ENCODE measurements at regions not wholly inside any gene's neighbourhood (a gene's known extent, or its start where the extent isn't known, plus 50 kb on each side); places are given as distances from the start of the nearest gene placed in this dataset.

GRCh38 chr1:234962340-234962989 is 166.2 kb downstream of the TOMM20 start:
- POLR2A ChIA-PET = interaction anchor here (0.7 to 1.6 kb wide), 6 partner anchors 10 to 463 kb away, joined by 3 to 8 read pairs (median 4); partner anchors contain the start of gene IRF2BP2
- peaks cover 80% of the 10 kb centered on the region for H3K4me1 ChIP-seq (ENCODE audit: control insufficient read depth, insufficient read depth, low read length)

GRCh38 chr1:234961456-234962339 is 166.9 kb downstream of the TOMM20 start:
- H3K27ac ChIP-seq (ENCODE audit: low read length) = peak overlapping the region; percentile 100
- intact Hi-C loops (cut with micrococcal nuclease; ENCODE audit: unreplicated experiment) (loop anchor here (2.0 to 5.0 kb wide), 3 partner anchors 121 to 464 kb away; no protein-coding TSS in a partner anchor), in situ Hi-C loops (cut with HindIII; ENCODE audit: low pct_unique_long_range_greater_than_20kb, low sequenced_read_pairs) (loop anchor here (25.0 kb wide), 1 partner anchor 349 kb away; the partner anchor contains the start of gene IRF2BP2)
- TF ChIP-seq SIN3A (IDR thresholded peaks at IDR 0.05; ENCODE audit: borderline replicate concordance, insufficient read depth, low read depth, low read length) (no peak), TCF7L2 (IDR thresholded peaks at IDR 0.05; ENCODE audit: low read depth, low read length) (no peak), POLR2AphosphoS5 (IDR thresholded peaks at IDR 0.05; ENCODE audit: low read depth, low read length) (no peak; the same call in 1 of the 2 replicates), REST (IDR thresholded peaks at IDR 0.05; ENCODE audit: insufficient read depth in 1 of 2, low read depth in 2 of 2, low read length in 1 of 2) (no peak), CTCF (IDR thresholded peaks at IDR 0.05) (no peak)
- H3K4me3 ChIP-seq (ENCODE audit: low read depth in 2 of 2, low read length in 2 of 2) = peak overlapping the region in 1 of 2 experiments; percentile 17; a peak in 1 of 4 replicates
- POLR2A ChIA-PET = interaction anchor here (1.0 to 1.6 kb wide), 4 partner anchors 11 to 463 kb away, joined by 3 to 8 read pairs (median 5); no protein-coding TSS in a partner anchor
- BruUV-seq (replicated peaks) = TSS peak; percentile 49
- CTCF ChIA-PET = interaction anchor here (1.3 kb wide), 1 partner anchor 462 kb away, joined by 3 read pairs; no protein-coding TSS in a partner anchor
- H3K27me3 ChIP-seq (ENCODE audit: control insufficient read depth, insufficient read depth, low read length) = no peaks in the 10 kb centered on the region
- H3K9me3 ChIP-seq (ENCODE audit: control insufficient read depth, insufficient read depth, low read depth, low read length) = no peaks in the 10 kb centered on the region
- DNase-seq (ENCODE audit: low read depth, low spot score) = no peak
- ATAC-seq = peak; percentile 2
- peaks cover 88% of the 10 kb centered on the region for H3K4me1 ChIP-seq (ENCODE audit: control insufficient read depth, insufficient read depth, low read length)
- H3K36me3 ChIP-seq (ENCODE audit: control insufficient read depth, insufficient read depth, low read length) = no peaks in the 10 kb centered on the region

More at GRCh38 chr1:234962340-234962989, 166.2 kb downstream of the TOMM20 start:
- peak; percentile 64 for ATAC-seq
- peak overlapping the region; percentile 100 for H3K27ac ChIP-seq (ENCODE audit: low read length)
- in situ Hi-C loops (cut with HindIII; ENCODE audit: low pct_unique_long_range_greater_than_20kb, low sequenced_read_pairs) (loop anchor here (25.0 kb wide), 1 partner anchor 350 kb away; the partner anchor contains the start of gene IRF2BP2), intact Hi-C loops (cut with micrococcal nuclease; ENCODE audit: unreplicated experiment) (loop anchor here (5.0 kb wide), 2 partner anchors 120 to 465 kb away; no protein-coding TSS in a partner anchor)
- H3K4me3 ChIP-seq (ENCODE audit: low read depth in 2 of 2, low read length in 2 of 2) = peak overlapping the region in 1 of 2 experiments; percentile 17; a peak in 2 of 4 replicates
- H3K9me3 ChIP-seq (ENCODE audit: control insufficient read depth, insufficient read depth, low read depth, low read length) = no peaks in the 10 kb centered on the region
- DNase-seq (ENCODE audit: low read depth, low spot score) = no peak
- TF ChIP-seq REST (IDR thresholded peaks at IDR 0.05; ENCODE audit: insufficient read depth in 1 of 2, low read depth in 2 of 2, low read length in 1 of 2) (no peak), POLR2AphosphoS5 (IDR thresholded peaks at IDR 0.05; ENCODE audit: low read depth, low read length) (peak; percentile 15; the same call in 1 of the 2 replicates)
- H3K36me3 ChIP-seq (ENCODE audit: control insufficient read depth, insufficient read depth, low read length) = no peaks in the 10 kb centered on the region
- no peaks in the 10 kb centered on the region for H3K27me3 ChIP-seq (ENCODE audit: control insufficient read depth, insufficient read depth, low read length)
- CTCF ChIA-PET = interaction anchor here (0.7 to 1.3 kb wide), 3 partner anchors 131 to 463 kb away, joined by 3 read pairs; no protein-coding TSS in a partner anchor
- BruUV-seq (replicated peaks) = no TSS peak

Measured in Panc1 (cell line).